HG02981 (cell line): ENCODE measurements at regions not wholly inside any gene's neighbourhood (a gene's known extent, or its start where the extent isn't known, plus 50 kb on each side); places are given as distances from the start of the nearest gene placed in this dataset.
A peak's percentile ranks its signal among the peaks of the same experiment; 100 is the strongest.

Source experiments
- ATAC-seq: cut with Tn5 transposase; IDR thresholded peaks from one replicate; pipeline ENCODE4 v1.9.1; 2021; ENCODE audit warnings: mild to moderate bottlenecking, moderate library complexity; ENCODE audit not compliant: unreplicated experiment

DNA sequence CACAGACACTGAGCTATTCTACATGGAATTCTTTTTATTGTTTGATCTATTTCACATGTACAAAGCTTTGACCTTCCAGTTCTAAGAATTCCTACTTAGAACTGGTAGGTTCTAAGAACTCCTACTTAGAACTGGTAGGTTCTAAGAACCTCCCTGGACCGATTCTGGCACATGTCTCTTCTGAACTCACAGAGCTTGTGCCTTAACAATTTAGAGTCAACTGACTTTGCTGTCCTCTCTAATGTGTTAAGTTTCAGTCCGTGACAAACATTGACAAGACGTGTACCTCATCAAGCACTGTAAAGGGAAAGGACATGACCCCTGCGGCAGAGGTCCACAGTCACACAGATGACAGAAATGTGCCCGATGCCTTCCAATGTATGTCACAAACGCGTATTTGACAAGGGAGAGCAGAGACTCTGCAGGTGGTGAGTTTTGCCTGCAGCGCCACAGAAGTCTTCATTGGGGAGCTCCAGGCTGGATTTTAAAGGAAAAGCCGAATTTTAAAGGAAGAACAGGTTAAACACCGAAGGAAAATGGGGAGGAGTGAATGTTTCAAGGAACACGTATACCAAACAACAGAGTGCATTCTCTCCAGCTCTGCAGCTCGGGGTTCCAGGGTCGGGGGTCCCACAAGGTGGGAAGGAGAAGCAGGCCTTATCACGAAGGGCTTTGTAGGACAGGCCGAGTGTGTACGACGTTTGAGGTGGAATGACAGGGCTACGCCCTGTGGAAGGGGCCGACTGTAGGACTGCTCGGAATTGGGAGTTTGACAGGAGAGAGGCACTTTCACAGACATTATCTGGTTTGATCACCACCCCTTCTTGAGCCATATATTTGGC is 161.1 kb upstream of the KLF14 start:
- ATAC-seq, result no peak

DNA sequence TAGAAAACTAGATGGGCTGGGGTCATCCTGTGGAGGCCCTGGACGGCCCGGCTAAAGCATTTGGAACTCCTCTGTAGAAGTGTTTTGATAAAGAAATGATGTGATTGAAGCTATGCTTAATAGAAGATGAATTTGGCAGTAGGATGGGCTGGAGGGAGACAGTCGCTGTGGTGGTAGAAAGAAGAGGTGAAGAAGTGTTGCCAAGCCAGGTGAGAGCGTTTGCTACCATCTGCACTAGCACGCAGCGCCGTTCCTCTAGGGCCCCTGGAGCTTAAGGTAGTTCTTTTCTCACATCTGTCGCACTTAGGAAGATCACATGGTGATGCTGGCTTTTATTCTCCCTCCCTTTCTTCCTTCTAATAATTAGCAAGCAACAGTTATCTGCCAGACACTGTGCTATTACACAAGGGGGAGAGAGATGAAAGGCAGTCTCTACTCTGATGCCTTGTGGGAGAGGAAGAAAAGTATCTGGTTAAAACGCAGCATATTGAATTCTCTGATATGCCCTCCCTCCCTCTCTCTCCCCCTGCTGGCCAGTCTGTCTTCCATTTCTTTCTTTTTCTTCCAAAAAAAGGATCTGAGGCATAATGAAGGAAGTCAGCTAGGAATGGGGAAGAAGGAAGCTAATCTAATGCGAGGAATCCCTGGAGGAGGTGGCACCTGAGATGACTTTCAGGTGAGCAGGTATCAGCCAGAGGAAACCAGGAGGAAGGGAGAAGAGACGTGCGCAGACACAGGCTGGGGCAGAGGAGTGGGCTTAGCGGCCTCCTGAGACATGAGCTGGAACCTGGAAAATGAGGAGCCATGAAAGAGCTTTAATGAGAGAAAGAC is 162.3 kb upstream of the KLF14 start:
- no peak for ATAC-seq

- no peak for ATAC-seq
Observed at GRCh38 chr7:130896898-130897514, 163.0 kb upstream of the KLF14 start.

DNA sequence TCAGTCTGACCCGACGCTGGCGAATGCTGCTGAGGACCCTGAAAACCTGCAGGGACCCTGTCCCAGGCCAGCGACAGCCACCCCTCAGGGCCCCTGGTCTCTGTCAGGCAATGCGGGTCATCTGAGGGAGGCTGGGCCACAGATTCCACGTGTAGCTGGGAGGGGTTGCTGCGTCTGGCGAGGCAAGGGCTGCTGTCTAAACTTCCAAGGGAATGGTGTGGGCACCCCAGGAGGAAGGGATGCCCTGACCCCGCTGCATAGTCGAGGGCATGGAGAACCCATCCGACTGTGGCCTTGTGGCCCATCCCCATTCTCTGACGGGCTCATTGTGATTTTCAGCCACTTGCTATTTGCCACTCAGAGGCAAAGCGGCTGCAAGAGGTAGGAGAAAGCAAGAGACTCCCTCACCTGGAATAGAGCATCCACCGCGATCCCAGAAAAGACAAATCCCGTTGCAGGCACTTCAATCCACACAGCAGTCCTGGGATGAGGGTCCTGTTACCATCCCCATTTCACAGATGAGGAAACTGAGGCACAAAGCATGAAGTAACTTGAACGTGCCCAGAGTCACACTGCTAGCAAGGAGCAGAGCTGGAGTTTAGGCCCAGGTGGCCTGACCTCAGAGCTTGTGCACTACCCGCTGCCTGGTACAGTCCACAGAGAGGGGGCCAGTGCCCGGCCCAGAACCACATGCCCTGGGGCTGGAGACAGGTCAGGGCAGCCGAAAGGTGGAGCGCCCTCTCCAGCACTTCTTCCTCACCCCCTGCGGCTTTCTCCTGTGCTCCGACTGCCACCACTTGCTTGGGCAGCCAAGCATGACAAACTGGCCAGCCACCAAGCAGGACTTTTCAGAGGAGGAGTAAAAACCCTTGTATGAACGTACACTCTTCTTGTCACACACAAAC is 163.8 kb upstream of the KLF14 start:
- peak; percentile 35 for ATAC-seq

DNA sequence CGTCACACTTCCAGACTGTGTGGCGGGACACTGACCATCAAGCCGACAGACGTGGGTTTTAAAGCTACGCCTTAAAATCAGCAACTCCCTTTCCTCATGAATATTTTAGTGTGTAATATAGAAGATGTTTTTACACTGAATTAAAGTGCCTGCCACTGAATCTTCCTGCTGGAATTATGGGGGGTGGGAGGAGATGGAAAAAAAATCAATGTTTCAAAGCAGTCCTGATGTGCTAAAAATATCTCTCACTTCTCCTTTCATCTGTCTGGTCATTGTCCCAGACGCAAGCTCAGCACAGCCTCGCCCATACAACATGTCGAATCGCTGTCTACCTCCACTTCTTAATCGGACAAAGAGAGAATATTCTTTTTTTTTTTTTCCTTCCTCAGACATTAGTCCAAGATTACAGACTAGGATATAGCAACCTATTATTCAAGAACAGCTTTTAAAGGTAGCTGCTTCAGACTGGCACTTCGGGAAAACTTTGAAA is 165.1 kb upstream of the KLF14 start:
- no peak for ATAC-seq

DNA sequence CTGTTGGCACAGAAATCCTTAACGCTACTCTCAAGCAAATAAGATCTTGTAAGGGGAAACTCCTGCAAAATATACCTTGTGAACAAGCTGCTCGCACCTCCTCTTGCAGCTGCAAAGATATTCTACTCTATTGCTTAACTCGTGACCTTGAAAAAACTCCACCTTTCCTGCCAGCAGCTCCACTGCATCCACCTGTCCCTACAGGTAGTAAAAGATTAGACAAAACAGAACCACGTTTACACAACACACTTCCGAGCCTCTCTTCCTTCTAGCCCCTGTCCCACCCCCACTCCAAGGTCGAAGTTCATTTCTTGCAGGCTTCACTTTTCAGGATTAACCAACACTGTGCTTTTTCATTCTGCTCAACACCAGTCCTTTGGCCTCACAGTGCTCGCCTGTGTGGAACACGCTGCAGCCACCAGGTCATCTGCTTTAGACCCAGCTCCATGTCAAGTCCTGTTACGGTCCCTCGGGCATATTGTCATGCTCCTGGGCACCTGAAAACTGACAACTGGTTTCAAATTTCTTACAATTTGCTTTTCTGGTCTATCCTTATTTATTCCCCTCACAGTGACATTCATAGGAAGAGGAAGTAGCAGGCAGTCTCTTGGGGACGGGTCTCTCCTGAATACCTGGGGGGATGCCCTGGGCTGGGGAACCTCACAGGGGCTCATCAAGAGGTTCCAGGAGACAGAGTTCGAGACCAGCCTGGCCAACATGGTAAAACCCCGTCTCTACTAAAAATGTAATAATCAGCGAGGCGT is 165.8 kb upstream of the KLF14 start:
- no peak for ATAC-seq

DNA sequence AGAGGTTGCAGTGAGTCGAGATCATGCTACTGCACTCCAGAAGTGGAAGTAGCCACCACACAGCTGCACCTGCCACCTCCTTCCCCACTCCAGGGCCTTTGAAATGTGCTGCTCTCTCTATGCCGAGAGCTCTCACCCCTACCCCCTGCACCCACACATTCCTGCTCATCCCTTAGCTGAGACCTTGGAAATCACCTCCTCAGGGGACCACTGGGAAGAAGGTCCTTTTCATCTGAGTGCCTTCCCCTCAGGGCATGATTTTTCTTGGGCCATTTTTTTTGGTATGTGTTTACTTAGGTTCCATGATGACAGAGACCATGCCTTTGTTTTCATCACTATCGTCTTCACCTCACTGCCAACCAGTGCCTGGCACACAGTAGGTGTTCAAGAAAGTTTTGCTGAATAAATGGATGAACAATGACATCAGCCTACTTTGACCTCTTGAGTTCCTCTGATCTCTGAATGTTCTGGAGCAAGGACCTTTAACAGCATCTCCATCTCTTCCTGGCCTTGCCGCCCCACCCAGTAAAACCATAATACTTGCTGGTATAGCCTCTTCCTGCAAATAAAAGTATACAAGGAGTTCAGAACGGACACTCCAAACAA is 166.6 kb upstream of the KLF14 start:
- no peak for ATAC-seq

DNA sequence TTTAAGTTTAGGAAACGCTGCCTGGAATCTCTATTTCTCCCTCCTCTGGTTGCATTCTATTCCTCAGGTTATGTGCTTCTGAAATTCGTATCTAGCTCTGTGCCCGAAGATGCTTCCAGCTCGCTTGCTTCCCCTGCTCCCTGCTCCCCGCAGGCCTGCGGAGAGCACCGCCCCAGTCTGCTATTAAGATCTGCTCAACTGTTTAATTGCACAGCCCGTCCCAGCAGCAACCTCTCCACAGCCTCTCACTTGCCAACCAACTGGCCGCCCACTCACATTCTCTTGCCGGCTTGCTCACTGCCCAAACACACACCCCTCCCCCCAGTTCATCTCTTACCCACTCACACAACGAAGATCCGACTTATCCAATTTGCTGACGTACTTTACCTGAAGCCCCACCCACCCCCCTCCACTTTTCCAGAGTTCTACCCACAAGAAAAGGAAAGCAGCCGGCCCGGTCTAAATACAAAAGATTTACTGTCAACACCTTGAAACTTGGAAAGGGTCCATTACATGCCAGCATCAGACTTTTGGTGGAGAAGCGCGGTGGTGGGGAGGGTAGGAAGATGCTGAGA is 167.3 kb upstream of the KLF14 start:
- no peak for ATAC-seq

DNA sequence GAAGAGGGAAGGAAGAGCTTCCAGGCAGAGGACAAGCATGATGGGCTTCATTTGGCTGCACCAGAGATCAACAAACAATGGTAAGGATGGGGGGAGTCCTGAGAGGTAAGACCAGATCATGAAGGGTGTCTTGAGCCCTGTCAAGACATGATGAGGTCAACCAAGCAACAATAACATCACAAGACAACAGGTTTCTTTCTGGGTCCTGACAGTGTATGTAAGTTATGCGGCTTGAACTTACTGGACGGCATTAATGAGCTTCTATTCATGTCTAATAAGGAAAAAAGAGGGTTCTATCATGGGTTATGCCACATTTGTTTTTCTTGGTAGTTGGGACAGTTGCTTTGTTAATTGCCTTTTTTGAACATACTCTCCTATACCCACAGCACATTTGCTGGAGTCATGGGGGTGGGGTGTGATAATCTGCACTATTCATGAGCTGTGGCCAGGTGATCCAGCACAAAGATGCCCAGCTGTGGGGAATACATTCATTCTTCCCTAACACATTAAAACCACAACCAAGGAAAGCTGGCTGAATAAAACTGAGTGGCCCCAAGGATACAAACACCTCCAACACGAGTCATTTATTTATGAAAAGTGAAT is 168.8 kb upstream of the KLF14 start:
- ATAC-seq, result no peak

DNA sequence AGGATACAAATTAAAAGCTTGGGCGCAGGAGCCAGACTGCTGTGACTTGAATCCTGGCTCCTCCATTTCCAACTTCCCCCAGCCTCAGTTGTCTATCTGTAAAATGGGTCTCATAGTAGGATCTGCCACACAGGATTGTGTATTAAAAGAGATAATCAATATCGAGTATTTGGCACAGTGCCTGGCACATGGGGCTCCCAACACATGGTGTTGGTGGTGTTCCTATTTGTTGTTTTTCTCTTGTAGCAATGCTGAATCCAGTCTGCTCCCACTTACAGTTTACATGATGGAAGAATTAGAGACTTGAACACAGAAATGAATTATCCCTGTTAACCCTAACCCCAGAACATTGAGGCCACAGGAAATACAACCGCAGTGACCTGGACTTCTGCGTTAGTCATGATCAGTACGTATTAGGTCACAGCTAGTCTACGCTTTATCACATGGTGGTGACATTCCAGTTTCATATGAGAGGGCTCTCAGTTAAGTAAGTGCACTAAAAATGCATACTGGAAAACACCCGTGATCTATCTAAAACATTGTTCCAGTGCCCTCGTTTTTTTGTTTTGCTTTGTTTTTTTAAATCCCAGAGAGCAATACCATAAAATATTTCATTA is 169.5 kb upstream of the KLF14 start:
- ATAC-seq, result no peak

DNA sequence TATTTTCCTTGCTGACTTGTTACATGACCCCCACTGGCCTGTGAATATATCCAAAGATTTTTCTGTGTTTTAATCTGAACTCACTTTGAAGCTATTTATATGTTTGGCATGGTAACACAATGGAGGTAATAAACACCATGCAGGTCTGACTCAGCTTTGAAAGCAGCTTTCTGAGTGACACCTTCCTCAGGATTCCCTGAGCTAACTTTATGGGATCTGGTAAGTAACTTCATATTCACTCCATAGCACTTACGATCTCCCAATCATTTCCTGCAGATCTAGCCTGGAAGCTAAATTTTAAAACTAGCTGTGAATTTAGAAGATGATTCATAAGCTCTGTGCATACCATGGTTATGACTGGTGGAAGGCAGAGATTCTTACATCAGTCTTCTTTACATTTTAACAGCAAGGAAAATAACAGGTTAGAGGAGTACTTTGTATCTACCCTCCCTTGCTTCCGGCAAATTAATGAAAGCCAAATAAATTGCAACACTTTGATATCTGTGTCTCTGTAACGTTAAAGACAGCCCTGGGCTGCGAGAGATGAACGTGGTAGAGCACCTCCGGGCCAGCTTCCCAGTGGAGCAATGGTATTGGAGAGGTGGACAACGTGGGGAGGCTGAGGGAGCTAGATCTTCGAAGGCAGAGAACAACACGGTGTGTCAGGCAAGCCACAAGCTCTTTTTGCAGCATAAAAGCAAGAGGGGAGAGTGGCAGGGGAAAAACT is 170.2 kb upstream of the KLF14 start:
- no peak for ATAC-seq

DNA sequence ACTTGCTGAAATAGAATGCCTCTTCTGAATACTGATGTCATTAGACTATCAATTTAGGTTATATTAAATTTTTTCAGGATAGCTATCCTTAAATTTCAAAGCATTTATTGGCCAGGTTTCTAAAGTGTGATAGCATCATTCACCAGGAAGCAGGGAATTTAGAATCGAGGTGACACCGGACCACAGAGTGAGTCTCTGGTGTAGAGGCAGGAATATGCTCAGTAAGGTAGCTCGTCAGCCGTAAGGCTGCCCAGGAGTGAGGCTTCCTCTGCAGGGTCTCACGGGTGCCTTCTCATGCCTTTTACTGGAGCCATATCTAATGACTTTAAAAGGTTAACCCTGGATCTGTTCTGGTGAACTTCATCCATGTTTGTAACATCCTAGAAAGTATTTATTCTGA is 170.8 kb upstream of the KLF14 start:
- ATAC-seq, result no peak

DNA sequence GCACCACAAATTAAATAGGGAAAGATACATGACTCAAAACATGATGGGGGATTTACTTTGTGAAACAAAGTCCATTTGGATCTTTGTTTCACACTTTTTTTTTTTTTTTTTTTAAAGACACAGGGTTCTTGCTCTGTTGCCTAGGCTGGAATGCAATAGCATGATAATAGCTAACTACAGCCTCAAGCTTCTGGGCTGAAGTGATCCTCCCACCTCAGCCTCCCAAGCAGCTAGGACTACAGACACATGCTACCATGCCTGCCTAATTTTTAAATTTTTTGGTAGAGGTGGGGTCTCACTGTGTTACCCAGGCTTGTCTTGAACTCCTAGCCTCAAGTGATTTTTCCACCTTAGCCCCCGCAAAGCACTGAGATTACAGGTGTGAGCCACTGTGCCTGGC is 172.6 kb upstream of the KLF14 start:
- no peak for ATAC-seq

GRCh38 chr7:130907439-130907838 is 173.4 kb upstream of the KLF14 start:
- ATAC-seq, result no peak

DNA sequence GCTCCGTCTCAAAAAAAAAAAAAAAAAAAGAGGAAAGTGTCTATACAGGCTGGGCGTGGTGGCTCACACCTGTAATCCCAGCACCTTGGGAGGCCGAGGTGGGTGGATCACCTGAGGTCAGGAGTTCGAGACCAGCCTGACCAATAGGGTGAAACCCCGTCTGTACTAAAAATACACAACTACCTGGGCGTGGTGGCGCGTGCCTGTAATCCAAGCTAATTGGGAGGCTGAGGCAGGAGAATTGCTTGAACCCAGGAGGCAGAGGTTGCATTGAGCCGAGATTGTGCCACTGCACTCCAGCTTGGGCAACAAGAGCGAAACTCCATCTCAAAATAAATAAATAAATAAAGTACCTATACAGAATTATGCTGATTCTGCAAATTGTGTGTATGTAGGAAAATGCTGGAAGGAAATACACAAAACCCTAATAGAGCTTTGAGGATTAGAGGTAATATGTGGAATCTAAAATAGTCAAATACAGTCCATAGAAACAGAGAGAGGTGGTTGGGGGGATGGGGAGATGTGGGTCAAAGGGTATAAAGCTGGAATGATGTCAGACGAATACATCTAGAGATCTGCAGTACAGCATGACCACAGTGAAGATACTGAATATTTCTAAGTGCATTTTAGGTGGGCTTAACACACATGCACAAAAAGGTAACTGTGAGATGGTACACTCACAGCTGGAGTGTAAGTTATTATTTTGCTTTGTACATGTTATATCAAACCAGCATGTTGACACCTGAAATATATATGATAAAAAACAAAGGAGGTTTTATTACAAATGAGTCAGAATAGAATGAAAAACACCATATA is 174.5 kb upstream of the KLF14 start:
- ATAC-seq, result no peak

- ATAC-seq, result no peak
Observed at GRCh38 chr7:130909161-130909836, 175.3 kb upstream of the KLF14 start.
